Naive thymus-derived CD4-positive, alpha-beta T cell (primary cell): ENCODE measurements at regions not wholly inside any gene's neighbourhood (a gene's known extent, or its start where the extent isn't known, plus 50 kb on each side); places are given as distances from the start of the nearest gene placed in this dataset.

Experiments
- ATAC-seq: fragments of 150-1000 bp; cut with Tn5 transposase; 2 replicates; pipeline ENCODE4 v1.10.0; 2021; ENCODE audit warnings: mild to moderate bottlenecking, moderate library complexity
- CTCF ChIA-PET: fragments of 350-600 bp; sonication (Branson Sonifier 250); formaldehyde crosslinking; loops from one replicate; lab custom pipeline; 2021; ENCODE audit warnings: antibody characterized with exemption; lab: Charles Lee
- POLR2A ChIA-PET: fragments of 350-600 bp; sonication (Branson Sonifier 250); formaldehyde crosslinking; loops from one replicate; lab custom pipeline; 2021; ENCODE audit warnings: antibody characterized with exemption, inconsistent platforms; lab: Charles Lee
- DNase-seq, 9 donors: peaks; one replicate each; pipeline versions ENCODE4 v3.0.0 to v3.0.0-alpha.2; 2020 to 2022; ENCODE audit warnings: mixed read lengths in 1 of 9
- H3K27ac ChIP-seq: one replicate; pipeline ENCODE4 v1.7.0; 2013; ENCODE audit warnings: mild to moderate bottlenecking, low read depth, low read length, moderate library complexity
- H3K27me3 ChIP-seq, 2 donors: one replicate each; pipeline ENCODE4 v1.7.0; 2013; ENCODE audit warnings: low read length in 2 of 2, mild to moderate bottlenecking in 2 of 2, moderate library complexity in 2 of 2; ENCODE audit not compliant: control insufficient read depth in 2 of 2, insufficient read depth in 2 of 2
- H3K36me3 ChIP-seq, 3 experiments: 1 replicate in 2 of 3; 2 replicates in 1 of 3; pipeline ENCODE4 v1.7.0; 2013; ENCODE audit warnings: low read length in 3 of 3, mild to moderate bottlenecking in 3 of 3, moderate library complexity in 1 of 3; ENCODE audit not compliant: insufficient read depth in 3 of 3, control insufficient read depth in 2 of 3
- H3K4me1 ChIP-seq, 2 donors: one replicate each; pipeline ENCODE4 v1.7.0; 2013; ENCODE audit warnings: low read length in 2 of 2, mild to moderate bottlenecking in 2 of 2, moderate library complexity in 1 of 2; ENCODE audit not compliant: control insufficient read depth in 2 of 2, insufficient read depth in 2 of 2
- H3K4me3 ChIP-seq: 2 replicates; pipeline ENCODE4 v1.7.0; 2013; ENCODE audit warnings: mild to moderate bottlenecking, low read length
- H3K9me3 ChIP-seq, 3 experiments: 1 replicate in 2 of 3; 2 replicates in 1 of 3; pipeline ENCODE4 v1.7.0; 2013; ENCODE audit warnings: low read length in 3 of 3; ENCODE audit not compliant: control insufficient read depth in 2 of 3
- H3K27ac Mint-ChIP-seq, 9 donors: one replicate each; pipeline ENCODE4 v1.8.0; 2020 to 2022; ENCODE audit warnings: mixed read lengths in 9 of 9, mild to moderate bottlenecking in 8 of 9, moderate library complexity in 5 of 9, inconsistent platforms in 2 of 9
- H3K27me3 Mint-ChIP-seq, 5 donors: one replicate each; pipeline ENCODE4 v1.8.0; 2021 to 2022; ENCODE audit warnings: mixed read lengths in 5 of 5, mild to moderate bottlenecking in 1 of 5
- H3K36me3 Mint-ChIP-seq, 5 donors: one replicate each; pipeline ENCODE4 v1.8.0; 2020 to 2022; ENCODE audit warnings: mixed read lengths in 5 of 5, mild to moderate bottlenecking in 3 of 5, inconsistent platforms in 1 of 5
- H3K4me1 Mint-ChIP-seq, 7 donors: one replicate each; pipeline ENCODE4 v1.8.0; 2020 to 2022; ENCODE audit warnings: mixed read lengths in 7 of 7, mild to moderate bottlenecking in 3 of 7, inconsistent platforms in 1 of 7
- H3K4me3 Mint-ChIP-seq, 10 donors: one replicate each; pipeline ENCODE4 v1.8.0; 2020 to 2022; ENCODE audit warnings: mild to moderate bottlenecking in 10 of 10, mixed read lengths in 10 of 10, moderate library complexity in 6 of 10, inconsistent platforms in 2 of 10
- H3K9me3 Mint-ChIP-seq, 11 donors: one replicate each; pipeline ENCODE4 v1.8.0; 2020 to 2022; ENCODE audit warnings: mixed read lengths in 11 of 11, mild to moderate bottlenecking in 4 of 11, inconsistent platforms in 1 of 11, moderate library complexity in 1 of 11
- intact Hi-C, 2 donors: fragments of 100-400 bp; cut with micrococcal nuclease; formaldehyde crosslinking; loops; one replicate each; pipeline ENCODE4 v1.15.1; 2023

DNA sequence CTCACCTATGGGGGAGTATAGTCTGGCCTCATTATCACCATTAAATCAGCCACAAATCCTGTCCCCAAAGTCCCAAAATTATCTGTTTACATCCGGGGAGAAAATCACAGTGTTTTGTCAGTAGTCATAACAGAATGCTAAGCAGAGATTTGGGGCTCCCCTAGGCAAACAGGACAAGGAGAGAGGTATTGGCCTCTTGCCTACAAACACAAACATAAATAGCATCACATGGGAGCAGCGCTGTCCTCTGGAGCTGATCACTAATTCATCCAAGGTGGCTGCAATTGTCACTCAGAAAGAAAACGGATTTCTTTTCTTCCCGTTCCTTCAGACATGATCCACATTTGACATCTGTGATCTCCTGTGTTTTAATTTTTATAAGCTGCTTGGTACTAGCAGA is 1028.1 kb downstream of the NTRK3 start:
- H3K4me1 Mint-ChIP-seq, result no peaks in the 10 kb centered on the region
- no peak for ATAC-seq
- H3K27ac Mint-ChIP-seq, result no peak overlapping the region

DNA sequence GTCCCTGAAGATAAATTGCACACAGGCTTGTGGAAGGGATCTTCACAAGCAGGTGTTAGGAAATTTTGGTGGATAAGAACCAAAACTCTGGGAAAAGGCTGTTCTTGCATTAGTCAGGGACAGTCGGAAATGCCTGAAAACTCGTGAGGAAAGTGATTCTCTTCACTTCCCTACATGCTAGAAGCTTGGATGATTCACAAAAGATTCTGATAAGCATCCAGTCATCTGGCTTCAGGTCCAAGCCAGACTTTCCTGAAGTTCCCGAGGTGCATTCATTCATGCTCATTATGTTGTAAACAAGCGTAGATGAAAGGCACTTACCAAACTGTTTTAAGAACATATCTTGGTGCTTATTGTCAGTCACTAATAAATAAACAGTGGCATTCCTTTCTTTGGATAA is 1028.7 kb downstream of the NTRK3 start:
- Mint-ChIP-seq H3K9me3 (peaks cover 0 to 9% (median 4%) of the 10 kb centered on the region in 11 donors), H3K36me3 (no peaks in the 10 kb centered on the region), H3K4me3 (no peak overlapping the region), H3K27ac (no peak overlapping the region), H3K27me3 (no peaks in the 10 kb centered on the region), H3K4me1 (no peaks in the 10 kb centered on the region)
- H3K27me3 ChIP-seq, result no peaks in the 10 kb centered on the region
- POLR2A ChIA-PET, result no interaction called here
- ATAC-seq, result no peak
- DNase-seq, result no peak
- no peaks in the 10 kb centered on the region for H3K4me1 ChIP-seq
- no peaks in the 10 kb centered on the region for H3K36me3 ChIP-seq
- intact Hi-C loops, result no loop called here
- CTCF ChIA-PET, result no interaction called here
- no peak overlapping the region for H3K27ac ChIP-seq
- H3K9me3 ChIP-seq, result no peaks in the 10 kb centered on the region
- no peak overlapping the region for H3K4me3 ChIP-seq

More for the DNA sequence above, 1028.1 kb downstream of the NTRK3 start:
- no peak overlapping the region for H3K4me3 Mint-ChIP-seq
- Histone ChIP-seq H3K9me3 (no peaks in the 10 kb centered on the region), H3K4me1 (no peaks in the 10 kb centered on the region), H3K27ac (no peak overlapping the region), H3K4me3 (no peak overlapping the region), H3K36me3 (no peaks in the 10 kb centered on the region), H3K27me3 (no peaks in the 10 kb centered on the region)
- H3K27me3 Mint-ChIP-seq, result no peaks in the 10 kb centered on the region
- DNase-seq, result no peak
- no peaks in the 10 kb centered on the region for H3K36me3 Mint-ChIP-seq
- intact Hi-C loops, result no loop called here
- ChIA-PET CTCF (no interaction called here), POLR2A (no interaction called here)
- peaks cover 0 to 11% (median 4%) of the 10 kb centered on the region in 11 donors for H3K9me3 Mint-ChIP-seq

DNA sequence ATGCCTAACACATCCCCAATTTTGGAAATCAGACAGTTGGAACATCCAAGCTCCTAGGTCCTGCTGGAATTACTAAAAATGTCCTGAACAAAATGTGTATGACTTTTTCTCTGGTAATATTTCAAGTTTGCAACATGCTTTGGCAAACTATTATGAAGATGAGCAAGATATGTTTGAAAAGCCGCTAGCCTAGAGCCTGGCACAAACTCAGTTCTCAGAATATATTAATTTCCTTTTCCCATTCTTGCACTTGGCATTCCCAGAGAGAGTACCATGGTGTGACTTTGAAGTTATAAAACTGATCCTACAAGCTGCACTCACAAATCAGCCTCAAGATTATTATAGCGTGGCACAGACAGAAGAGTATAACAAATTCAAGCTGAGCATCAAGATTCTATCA is 1031.1 kb downstream of the NTRK3 start:
- POLR2A ChIA-PET, result no interaction called here

DNA sequence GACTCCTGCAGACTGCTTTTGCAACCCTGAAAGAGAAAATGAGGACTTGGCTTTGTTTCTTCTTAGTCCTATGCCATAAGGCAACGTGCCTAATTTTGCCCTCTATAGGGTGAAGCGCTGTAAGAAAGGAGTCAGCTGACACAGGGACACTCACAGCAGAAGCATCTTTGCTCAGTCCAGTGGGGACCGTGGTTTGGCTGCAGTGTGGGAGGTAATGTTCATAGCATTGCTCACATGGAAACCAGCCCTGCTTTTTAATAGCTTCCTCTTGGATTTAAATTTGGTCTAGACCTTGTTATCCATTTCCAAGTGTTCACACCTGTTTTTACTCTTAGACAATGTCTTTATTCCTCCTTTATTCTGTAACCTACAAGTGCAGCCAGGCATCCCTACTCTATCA is 1032.1 kb downstream of the NTRK3 start:
- no peak overlapping the region for H3K27ac ChIP-seq
- peaks cover 0 to 5% (median 0%) of the 10 kb centered on the region in 5 donors for H3K27me3 Mint-ChIP-seq
- no peaks in the 10 kb centered on the region for H3K27me3 ChIP-seq
- intact Hi-C loops, result no loop called here
- H3K4me1 ChIP-seq, result no peaks in the 10 kb centered on the region
- peaks cover 0 to 3% (median 0%) of the 10 kb centered on the region in 7 donors for H3K4me1 Mint-ChIP-seq
- CTCF ChIA-PET, result no interaction called here
- H3K9me3 Mint-ChIP-seq, result peaks cover 0 to 8% (median 2%) of the 10 kb centered on the region in 11 donors
- ATAC-seq, result no peak
- no peaks in the 10 kb centered on the region for H3K9me3 ChIP-seq
- H3K36me3 ChIP-seq, result no peaks in the 10 kb centered on the region
- H3K4me3 ChIP-seq, result no peak overlapping the region
- H3K4me3 Mint-ChIP-seq, result no peak overlapping the region
- H3K36me3 Mint-ChIP-seq, result no peaks in the 10 kb centered on the region
- no peak overlapping the region for H3K27ac Mint-ChIP-seq
- DNase-seq, result no peak
- POLR2A ChIA-PET, result no interaction called here

More for the DNA sequence above, 1031.1 kb downstream of the NTRK3 start:
- ATAC-seq (no peak), DNase-seq (no peak)
- H3K4me1 ChIP-seq, result no peaks in the 10 kb centered on the region
- no peak overlapping the region for H3K4me3 ChIP-seq
- Mint-ChIP-seq H3K9me3 (peaks cover 0 to 8% (median 2%) of the 10 kb centered on the region in 11 donors), H3K27ac (no peak overlapping the region), H3K36me3 (no peaks in the 10 kb centered on the region), H3K4me1 (no peaks in the 10 kb centered on the region), H3K4me3 (no peak overlapping the region), H3K27me3 (peaks cover 0 to 5% (median 0%) of the 10 kb centered on the region in 5 donors)
- H3K27me3 ChIP-seq, result no peaks in the 10 kb centered on the region
- no peaks in the 10 kb centered on the region for H3K9me3 ChIP-seq
- CTCF ChIA-PET, result no interaction called here
- H3K27ac ChIP-seq, result no peak overlapping the region
- intact Hi-C loops, result no loop called here
- H3K36me3 ChIP-seq, result no peaks in the 10 kb centered on the region

DNA sequence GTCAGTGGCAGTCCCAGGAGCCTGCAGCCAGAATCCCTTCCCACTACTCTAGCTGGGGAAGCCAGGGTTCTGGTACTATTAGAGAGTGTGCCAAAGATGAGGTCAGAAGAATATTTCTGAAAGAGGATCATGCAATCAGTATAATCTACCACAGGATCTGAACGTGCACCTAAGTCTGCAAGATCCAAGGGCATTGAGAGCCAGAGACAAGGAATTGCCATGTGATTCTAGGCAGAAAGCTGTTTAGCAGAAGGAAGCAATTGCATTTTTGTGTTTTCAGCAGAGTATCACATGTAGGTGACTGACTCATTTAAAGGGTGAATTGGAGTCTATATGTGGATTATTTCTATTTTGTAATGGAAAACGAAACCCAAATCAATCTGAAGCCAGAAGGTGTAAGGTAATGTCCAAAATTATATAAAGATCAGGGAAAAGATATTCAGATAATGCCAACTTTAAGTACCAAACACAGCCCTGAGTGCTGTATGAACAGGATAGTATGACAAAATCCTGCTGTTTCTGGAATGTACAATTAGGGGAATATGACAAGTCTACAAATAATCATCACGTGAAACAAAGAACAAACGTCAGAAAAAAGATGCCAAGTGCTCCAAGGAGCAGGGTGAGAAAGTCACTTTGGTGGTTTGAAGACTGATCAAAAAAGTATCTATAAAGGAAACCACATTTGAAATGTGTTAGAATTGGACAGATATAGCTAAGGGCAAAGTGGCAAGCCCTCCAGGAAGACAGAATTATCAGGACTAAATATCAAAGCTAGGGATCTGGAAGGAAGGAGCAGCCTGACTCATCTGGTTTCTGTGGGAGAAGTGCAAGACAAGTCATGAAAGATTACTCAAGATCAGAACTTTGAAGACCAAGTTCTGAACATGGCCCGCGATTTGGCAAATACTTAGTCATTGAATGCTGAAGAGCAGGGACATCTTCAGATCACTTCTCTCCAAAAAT is 1036.6 kb downstream of the NTRK3 start:
- Mint-ChIP-seq H3K4me1 (peaks cover 0 to 3% (median 0%) of the 10 kb centered on the region in 7 donors), H3K27ac (no peak overlapping the region), H3K9me3 (peaks cover 0 to 8% (median 4%) of the 10 kb centered on the region in 11 donors), H3K4me3 (no peak overlapping the region), H3K36me3 (no peaks in the 10 kb centered on the region), H3K27me3 (peaks cover 0 to 20% (median 12%) of the 10 kb centered on the region in 5 donors)
- intact Hi-C loops, result no loop called here
- no peak overlapping the region for H3K27ac ChIP-seq
- H3K4me3 ChIP-seq, result no peak overlapping the region
- no peaks in the 10 kb centered on the region for H3K4me1 ChIP-seq
- H3K36me3 ChIP-seq, result no peaks in the 10 kb centered on the region
- CTCF ChIA-PET, result no interaction called here
- H3K9me3 ChIP-seq, result no peaks in the 10 kb centered on the region
- no peak for DNase-seq
- H3K27me3 ChIP-seq, result no peaks in the 10 kb centered on the region
- POLR2A ChIA-PET, result no interaction called here
- no peak for ATAC-seq

DNA sequence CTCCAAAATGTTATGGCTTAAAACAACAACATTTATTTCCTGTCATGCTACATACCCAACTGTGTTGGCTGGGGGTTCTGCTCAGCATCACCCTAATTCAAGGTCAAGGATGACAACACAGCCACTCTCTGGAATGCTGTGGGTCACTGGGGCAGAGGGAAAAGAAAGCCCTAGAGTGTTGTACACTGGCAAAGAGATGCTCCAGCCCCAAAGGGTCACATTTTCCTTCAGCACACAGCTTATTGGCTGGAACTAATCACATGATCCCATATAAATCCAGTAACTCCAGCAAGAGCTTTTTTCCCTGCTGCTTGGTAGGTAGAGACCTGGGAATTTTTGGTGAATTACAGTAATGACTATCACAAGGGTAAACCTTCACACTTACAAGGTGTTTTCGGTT is 1041.4 kb downstream of the NTRK3 start:
- peaks cover 0 to 24% (median 19%) of the 10 kb centered on the region in 5 donors for H3K27me3 Mint-ChIP-seq
- POLR2A ChIA-PET, result no interaction called here
- no peaks in the 10 kb centered on the region for H3K36me3 Mint-ChIP-seq
- no peak for ATAC-seq
- CTCF ChIA-PET, result no interaction called here
- intact Hi-C loops, result no loop called here
- no peak overlapping the region for H3K27ac ChIP-seq
- DNase-seq, result no peak
- no peaks in the 10 kb centered on the region for H3K27me3 ChIP-seq
- H3K4me1 Mint-ChIP-seq, result peaks cover 0 to 4% (median 0%) of the 10 kb centered on the region in 7 donors
- H3K27ac Mint-ChIP-seq, result no peak overlapping the region
- H3K4me3 ChIP-seq, result no peak overlapping the region
- H3K4me1 ChIP-seq, result no peaks in the 10 kb centered on the region
- no peaks in the 10 kb centered on the region for H3K36me3 ChIP-seq
- peaks cover 0 to 7% (median 1%) of the 10 kb centered on the region in 11 donors for H3K9me3 Mint-ChIP-seq
- no peaks in the 10 kb centered on the region for H3K9me3 ChIP-seq
- H3K4me3 Mint-ChIP-seq, result no peak overlapping the region

DNA sequence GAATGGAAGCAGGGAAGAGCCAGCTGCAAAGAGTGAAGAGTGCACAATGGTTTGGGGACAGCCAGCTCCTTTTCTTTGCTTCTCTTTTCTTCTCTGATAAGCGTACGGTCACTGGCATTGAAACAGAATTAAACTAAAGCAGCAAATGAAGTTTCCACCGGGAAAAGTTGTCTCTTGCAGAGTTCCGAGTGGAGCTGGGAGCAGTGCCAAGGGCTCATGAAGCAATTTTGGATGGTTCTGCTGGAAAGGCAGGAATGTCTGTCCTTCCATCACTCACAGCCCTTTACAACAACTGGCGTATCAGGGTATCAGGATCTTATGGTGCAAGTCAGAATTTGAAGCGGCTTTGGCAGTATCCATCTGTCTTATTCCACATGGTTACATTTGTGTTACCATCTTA is 1042.9 kb downstream of the NTRK3 start:
- Mint-ChIP-seq H3K4me3 (no peak overlapping the region), H3K27me3 (peaks cover 0 to 24% (median 19%) of the 10 kb centered on the region in 5 donors), H3K4me1 (peaks cover 0 to 1% (median 0%) of the 10 kb centered on the region in 7 donors), H3K9me3 (peaks cover 0 to 7% (median 0%) of the 10 kb centered on the region in 11 donors), H3K27ac (no peak overlapping the region), H3K36me3 (no peaks in the 10 kb centered on the region)
- CTCF ChIA-PET, result no interaction called here
- Histone ChIP-seq H3K27ac (no peak overlapping the region), H3K4me3 (no peak overlapping the region), H3K27me3 (no peaks in the 10 kb centered on the region), H3K9me3 (no peaks in the 10 kb centered on the region), H3K36me3 (no peaks in the 10 kb centered on the region), H3K4me1 (no peaks in the 10 kb centered on the region)
- DNase-seq (no peak), ATAC-seq (no peak)
- POLR2A ChIA-PET, result no interaction called here
- intact Hi-C loops, result no loop called here
